Prostate gland (tissue), 2 donors: ENCODE measurements at regions not wholly inside any gene's neighbourhood (a gene's known extent, or its start where the extent isn't known, plus 50 kb on each side); places are given as distances from the start of the nearest gene placed in this dataset.

Experiments used
- DNase-seq: peaks from one replicate; pipeline ENCODE4 v3.0.0-alpha.2; 2019; ENCODE audit warnings: low spot score
- H3K27ac ChIP-seq, 2 donors: fragments of 200-600 bp; sonication (generic); 2 replicates each; pipeline ENCODE4 v1.5.1; 2017 to 2019
- H3K27me3 ChIP-seq: fragments of 200-600 bp; sonication (generic); replicated peaks from 2 replicates; pipeline ENCODE4 v1.5.1; 2019; ENCODE audit not compliant: insufficient read depth
- H3K36me3 ChIP-seq, 2 donors: fragments of 200-600 bp; sonication (generic); 1 replicate in 1 of 2; 2 replicates in 1 of 2; pipeline versions ENCODE4 v1.5.1 to v1.8.1; 2017 to 2019
- H3K4me1 ChIP-seq: fragments of 200-600 bp; sonication (generic); replicated peaks from 2 replicates; pipeline ENCODE4 v1.5.1; 2019
- H3K4me3 ChIP-seq, 2 donors: fragments of 200-600 bp; sonication (generic); 2 replicates each; pipeline ENCODE4 v1.5.1; 2017 to 2019
- H3K9me3 ChIP-seq: fragments of 200-600 bp; sonication (generic); 2 replicates; pipeline ENCODE4 v1.5.1; 2017
- POLR2A ChIP-seq: fragments of 450-650 bp; IDR thresholded peaks from one replicate; pipeline ENCODE4 v1.6.1; 2016; ENCODE audit warnings: antibody characterized with exemption, mild to moderate bottlenecking
- POLR2AphosphoS5 ChIP-seq: sonication (generic); formaldehyde crosslinking; IDR thresholded peaks from one replicate; pipeline ENCODE4 v1.6.1; 2017; ENCODE audit warnings: antibody characterized with exemption
- WGBS: methylation state at CpG from one replicate; pipeline ENCODE4 v1.1.5; 2018; 5-methylcytosine and 5-hydroxymethylcytosine counted together
- intact Hi-C: fragments of 100-400 bp; cut with DNase I; formaldehyde crosslinking; loops from one replicate; pipeline ENCODE4 v1.14.2; 2022
- TF ChIP-seq, protein P1 (sequence below), 4 experiments: fragments of 200-600 bp in 2 of 4; fragments of 450-650 bp in 2 of 4; sonication (generic) in 2 of 4; IDR thresholded peaks; 1 replicate in 3 of 4; 2 replicates in 1 of 4; pipeline ENCODE4 v1.5.1; 2016 to 2019; ENCODE audit warnings: antibody characterized with exemption in 4 of 4, mild to moderate bottlenecking in 2 of 4, moderate library complexity in 2 of 4

DNA sequence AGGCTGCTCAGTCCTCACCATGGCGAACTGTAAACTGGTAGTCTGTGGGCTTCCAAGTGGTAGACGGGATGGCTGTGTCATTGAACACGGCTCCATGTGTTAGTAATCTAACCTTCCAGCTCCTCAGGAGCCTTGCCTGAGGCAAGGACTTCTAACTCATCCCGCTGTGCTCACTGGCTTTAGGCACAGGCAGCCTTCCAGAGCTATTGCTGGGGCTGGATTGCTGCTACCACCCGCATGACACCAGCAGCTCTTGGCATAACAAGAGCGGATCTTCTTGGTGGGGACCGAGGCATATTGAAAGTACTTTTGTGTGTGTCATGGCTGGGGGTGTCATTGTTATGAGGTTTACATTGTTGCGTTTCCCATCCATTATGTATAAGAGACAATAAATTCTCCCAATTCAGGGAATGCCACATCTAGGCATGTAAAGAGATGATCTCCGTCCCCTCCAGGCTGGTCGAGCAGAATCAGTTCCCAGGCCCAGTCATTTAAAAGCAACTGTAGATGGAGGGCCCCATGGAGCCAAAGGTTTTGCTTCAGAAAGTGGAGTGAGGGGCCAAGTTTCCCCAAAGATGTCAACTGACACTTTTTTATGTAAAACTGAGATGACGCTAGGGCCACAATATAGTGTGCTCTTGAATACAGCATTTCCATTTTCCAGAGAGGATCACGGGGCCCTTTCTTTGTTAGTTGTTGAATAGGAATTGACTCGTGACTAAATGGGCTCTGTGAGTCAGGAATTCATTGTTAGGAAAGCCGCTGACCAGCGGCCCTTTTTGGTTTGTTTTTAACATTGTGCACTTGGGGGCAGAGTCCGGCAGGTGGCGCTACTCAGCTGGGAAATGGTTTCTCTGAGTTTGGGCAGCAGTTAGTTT lies 759.5 kb downstream of the TAF11L14 start:
- Histone ChIP-seq H3K27me3 (no peaks in the 10 kb centered on the region), H3K36me3 (no peaks in the 10 kb centered on the region), H3K27ac (no peak overlapping the region), H3K9me3 (no peaks in the 10 kb centered on the region), H3K4me3 (no peak overlapping the region), H3K4me1 (no peaks in the 10 kb centered on the region)
- intact Hi-C loops, result no loop called here
- no peak for TF ChIP-seq POLR2A
- TF ChIP-seq, protein P1, sequence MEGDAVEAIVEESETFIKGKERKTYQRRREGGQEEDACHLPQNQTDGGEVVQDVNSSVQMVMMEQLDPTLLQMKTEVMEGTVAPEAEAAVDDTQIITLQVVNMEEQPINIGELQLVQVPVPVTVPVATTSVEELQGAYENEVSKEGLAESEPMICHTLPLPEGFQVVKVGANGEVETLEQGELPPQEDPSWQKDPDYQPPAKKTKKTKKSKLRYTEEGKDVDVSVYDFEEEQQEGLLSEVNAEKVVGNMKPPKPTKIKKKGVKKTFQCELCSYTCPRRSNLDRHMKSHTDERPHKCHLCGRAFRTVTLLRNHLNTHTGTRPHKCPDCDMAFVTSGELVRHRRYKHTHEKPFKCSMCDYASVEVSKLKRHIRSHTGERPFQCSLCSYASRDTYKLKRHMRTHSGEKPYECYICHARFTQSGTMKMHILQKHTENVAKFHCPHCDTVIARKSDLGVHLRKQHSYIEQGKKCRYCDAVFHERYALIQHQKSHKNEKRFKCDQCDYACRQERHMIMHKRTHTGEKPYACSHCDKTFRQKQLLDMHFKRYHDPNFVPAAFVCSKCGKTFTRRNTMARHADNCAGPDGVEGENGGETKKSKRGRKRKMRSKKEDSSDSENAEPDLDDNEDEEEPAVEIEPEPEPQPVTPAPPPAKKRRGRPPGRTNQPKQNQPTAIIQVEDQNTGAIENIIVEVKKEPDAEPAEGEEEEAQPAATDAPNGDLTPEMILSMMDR (IDR thresholded peaks at IDR 0.05), result peak in 3 of 4 experiments; percentile 33 to 42 (median 40)
- WGBS, result 46% methylated on average over 17 of the region's 17 CpGs
- no peak for DNase-seq

DNA sequence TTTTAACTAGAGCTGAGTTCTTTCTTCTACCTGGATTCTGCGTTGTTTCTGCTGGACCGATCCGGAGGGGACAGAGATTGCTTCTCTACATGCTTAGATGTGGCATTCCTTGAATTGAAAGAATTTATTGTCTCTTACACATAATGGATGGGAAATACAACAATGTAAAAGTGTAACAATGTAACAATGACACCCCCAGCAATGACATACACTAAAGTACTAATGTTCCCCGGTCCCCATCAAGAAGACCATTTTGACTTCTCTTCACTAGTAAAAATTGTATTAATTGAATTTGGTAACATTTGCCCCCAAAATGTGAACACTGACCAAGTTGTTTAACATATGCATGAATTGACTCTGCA lies 760.2 kb downstream of the TAF11L14 start:
- Histone ChIP-seq H3K4me3 (no peak overlapping the region), H3K27ac (no peak overlapping the region), H3K27me3 (no peaks in the 10 kb centered on the region), H3K9me3 (no peaks in the 10 kb centered on the region), H3K36me3 (no peaks in the 10 kb centered on the region), H3K4me1 (no peaks in the 10 kb centered on the region)
- no peak for DNase-seq
- intact Hi-C loops, result no loop called here
- WGBS, result 25% methylated on average over 4 of the region's 4 CpGs
- TF ChIP-seq POLR2A, result no peak
- TF ChIP-seq, protein P1 (IDR thresholded peaks at IDR 0.05), result no peak
- TF ChIP-seq POLR2AphosphoS5, result no peak

DNA sequence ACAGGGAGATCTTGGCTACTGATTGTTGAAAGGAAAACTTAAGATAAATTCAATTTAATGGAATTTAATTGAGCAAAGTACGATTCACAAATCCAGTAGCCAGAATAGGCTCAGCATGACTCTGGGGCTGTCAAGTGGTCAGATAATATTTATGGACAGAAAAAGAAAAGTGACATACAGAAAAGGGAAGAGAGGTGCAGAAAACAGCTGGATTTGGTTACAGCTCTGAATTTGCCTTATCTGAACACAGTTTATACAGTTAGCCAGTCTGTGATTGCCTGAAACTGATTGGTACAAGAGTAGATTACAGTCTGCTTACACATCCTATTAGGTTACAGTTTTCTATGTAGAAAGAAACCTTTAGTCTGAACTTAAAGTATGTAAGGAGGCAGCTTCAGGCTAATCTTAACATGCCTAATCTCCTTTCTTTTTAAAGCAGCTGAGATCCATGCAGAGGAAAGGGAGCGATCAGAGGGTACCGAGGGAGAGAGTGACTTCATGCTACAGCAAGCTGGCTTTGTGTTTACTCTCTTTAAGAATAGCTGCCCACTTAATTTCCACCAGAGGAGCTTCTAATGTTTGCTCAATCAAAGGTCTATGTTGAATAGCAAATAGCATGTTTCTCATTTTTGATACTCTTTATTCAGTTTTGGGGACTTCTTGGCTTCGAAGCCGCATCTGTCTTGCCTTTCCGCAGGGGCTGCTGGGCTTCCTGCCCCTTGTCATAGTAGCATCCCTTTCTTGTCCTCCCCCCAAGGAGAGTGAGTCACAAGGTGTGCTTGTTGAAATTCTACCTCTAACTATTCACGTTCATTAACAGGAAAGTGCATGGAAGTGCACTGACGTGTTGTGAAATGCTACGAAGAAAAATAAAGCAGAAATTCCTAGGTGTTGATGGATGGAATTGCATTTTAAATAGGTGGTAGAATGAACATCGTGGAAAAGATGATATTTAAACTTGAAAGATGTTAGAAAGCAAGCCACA lies 761.2 kb downstream of the TAF11L14 start:
- TF ChIP-seq POLR2AphosphoS5, result no peak
- TF ChIP-seq, protein P1 (IDR thresholded peaks at IDR 0.05), result no peak
- no peak for TF ChIP-seq POLR2A
- WGBS, result 45% methylated on average over 10 of the region's 10 CpGs
- intact Hi-C loops, result no loop called here
- no peaks in the 10 kb centered on the region for H3K4me1 ChIP-seq
- no peaks in the 10 kb centered on the region for H3K27me3 ChIP-seq
- no peak for DNase-seq
- no peaks in the 10 kb centered on the region for H3K36me3 ChIP-seq
- no peak overlapping the region for H3K27ac ChIP-seq
- H3K4me3 ChIP-seq, result no peak overlapping the region
- no peaks in the 10 kb centered on the region for H3K9me3 ChIP-seq

DNA sequence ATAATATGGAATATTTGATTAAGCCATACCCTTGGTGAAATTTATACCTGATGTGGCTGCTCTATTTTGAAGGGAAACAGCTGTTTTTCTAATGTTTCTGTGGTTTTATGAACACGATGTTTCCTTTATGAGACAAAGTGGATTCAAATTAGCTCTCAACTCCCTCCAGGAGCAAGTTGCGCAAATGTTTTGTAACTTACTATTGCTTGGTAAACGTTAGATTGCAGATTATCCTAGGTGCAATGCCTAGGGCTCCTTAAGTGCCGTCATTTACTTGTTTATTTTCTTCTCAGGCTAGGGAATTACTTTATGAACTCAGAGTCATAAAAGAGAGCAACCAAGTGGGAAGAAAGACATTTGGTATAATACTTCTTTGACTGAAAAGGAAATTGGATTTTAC lies 763.1 kb downstream of the TAF11L14 start:
- Histone ChIP-seq H3K4me3 (no peak overlapping the region), H3K9me3 (no peaks in the 10 kb centered on the region), H3K4me1 (no peaks in the 10 kb centered on the region), H3K27me3 (no peaks in the 10 kb centered on the region), H3K36me3 (no peaks in the 10 kb centered on the region), H3K27ac (no peak overlapping the region)
- intact Hi-C loops, result no loop called here
- 26% methylated on average over 4 of the region's 4 CpGs for WGBS
- DNase-seq, result no peak
- no peak for TF ChIP-seq POLR2AphosphoS5
- no peak for TF ChIP-seq POLR2A
- TF ChIP-seq, protein P1 (IDR thresholded peaks at IDR 0.05), result no peak
